DND-41 (cell line): ENCODE measurements at regions not wholly inside any gene's neighbourhood (a gene's known extent, or its start where the extent isn't known, plus 50 kb on each side); places are given as distances from the start of the nearest gene placed in this dataset.
A peak's percentile ranks its signal among the peaks of the same experiment; 100 is the strongest.

ENCODE experiments used
- ATAC-seq: fragments of 200-7000 bp; cut with Tn5 transposase; 3 replicates; pipeline ENCODE4 v1.9.1; 2021; ENCODE audit warnings: low read depth; ENCODE audit not compliant: insufficient read depth
- DNase-seq: peaks from one replicate; pipeline ENCODE4 v3.0.0-alpha.2; 2020
- H2AFZ ChIP-seq: 2 replicates; pipeline ENCODE4 v1.6.0; 2012; ENCODE audit warnings: low read depth, low read length
- H3K27ac ChIP-seq: 2 replicates; pipeline ENCODE4 v1.5.1; 2012; ENCODE audit warnings: low read length, inconsistent platforms
- H3K27me3 ChIP-seq: fragments of 200-600 bp; sonication (generic); 2 replicates; pipeline ENCODE4 v1.6.0; 2012; ENCODE audit warnings: low read length, mild to moderate bottlenecking, inconsistent platforms; ENCODE audit not compliant: insufficient read depth, poor library complexity
- H3K36me3 ChIP-seq: 2 replicates; pipeline ENCODE4 v1.5.1; 2012; ENCODE audit warnings: low read length, inconsistent platforms; ENCODE audit not compliant: insufficient read depth
- H3K4me1 ChIP-seq: 2 replicates; pipeline ENCODE4 v1.5.1; 2012; ENCODE audit warnings: mild to moderate bottlenecking, low read length; ENCODE audit not compliant: insufficient read depth
- H3K4me2 ChIP-seq: 2 replicates; pipeline ENCODE4 v1.6.0; 2012; ENCODE audit warnings: mild to moderate bottlenecking, moderate library complexity, low read length, inconsistent platforms; ENCODE audit not compliant: insufficient read depth
- H3K4me3 ChIP-seq, 2 experiments: fragments of 200-600 bp in 1 of 2; shearing (Covaris generic) in 1 of 2; 2 replicates each; pipeline ENCODE4 v1.5.1; 2012 to 2016; ENCODE audit warnings: inconsistent platforms in 2 of 2, low read length in 2 of 2, mild to moderate bottlenecking in 2 of 2, low read depth in 1 of 2, moderate library complexity in 1 of 2
- H3K79me2 ChIP-seq: 2 replicates; pipeline ENCODE4 v1.6.0; 2012; ENCODE audit warnings: low read length, inconsistent platforms; ENCODE audit not compliant: insufficient read depth
- H3K9ac ChIP-seq: 2 replicates; pipeline ENCODE4 v1.6.0; 2012; ENCODE audit warnings: low read depth, mild to moderate bottlenecking, inconsistent platforms, low read length, moderate library complexity
- H3K9me3 ChIP-seq: 2 replicates; pipeline ENCODE4 v1.5.1; 2012; ENCODE audit warnings: low read length, moderate library complexity, mild to moderate bottlenecking, inconsistent platforms; ENCODE audit not compliant: insufficient read depth, severe bottlenecking
- H4K20me1 ChIP-seq: 2 replicates; pipeline ENCODE4 v1.6.0; 2012; ENCODE audit warnings: low read length; ENCODE audit not compliant: insufficient read depth
- CTCF ChIP-seq: IDR thresholded peaks from 2 replicates; pipeline ENCODE4 v1.5.1; 2012; ENCODE audit warnings: borderline replicate concordance, low read length, moderate library complexity, mild to moderate bottlenecking; ENCODE audit not compliant: poor library complexity, severe bottlenecking; ENCODE audit errors: extremely low read depth
- EZH2 ChIP-seq: IDR thresholded peaks from 3 replicates; pipeline ENCODE4 v1.6.1; 2012; ENCODE audit warnings: borderline replicate concordance, low read depth, mild to moderate bottlenecking, moderate library complexity, low read length, inconsistent platforms; ENCODE audit not compliant: severe bottlenecking

- Histone ChIP-seq H3K79me2 (no peaks in the 10 kb centered on the region), H3K27me3 (no peaks in the 10 kb centered on the region), H2AFZ (no peak overlapping the region), H3K4me2 (no peak overlapping the region), H3K4me3 (no peak overlapping the region), H3K9ac (no peak overlapping the region), H4K20me1 (no peaks in the 10 kb centered on the region), H3K36me3 (no peaks in the 10 kb centered on the region), H3K27ac (no peak overlapping the region), H3K9me3 (no peaks in the 10 kb centered on the region), H3K4me1 (no peaks in the 10 kb centered on the region)
- no peak for DNase-seq
- ATAC-seq: no peak
- no peak for TF ChIP-seq CTCF
- TF ChIP-seq EZH2: no peak
These were observed 233.3 kb downstream of the GAS1 start for GRCh38 chr9:86713970-86714369.

- H3K9ac ChIP-seq: no peak overlapping the region
- TF ChIP-seq CTCF (no peak), EZH2 (no peak)
- DNase-seq: no peak
- H2AFZ ChIP-seq: no peak overlapping the region
- H3K36me3 ChIP-seq: no peaks in the 10 kb centered on the region
- H3K4me2 ChIP-seq: no peak overlapping the region
- no peaks in the 10 kb centered on the region for H3K9me3 ChIP-seq
- no peak for ATAC-seq
- H3K79me2 ChIP-seq: no peaks in the 10 kb centered on the region
- H4K20me1 ChIP-seq: no peaks in the 10 kb centered on the region
- H3K27me3 ChIP-seq: no peaks in the 10 kb centered on the region
- no peak overlapping the region for H3K4me3 ChIP-seq
- no peaks in the 10 kb centered on the region; the same call in 1 of the 2 replicates for H3K4me1 ChIP-seq
- no peak overlapping the region for H3K27ac ChIP-seq
These were observed 233.8 kb downstream of the GAS1 start for GRCh38 chr9:86713470-86713869.

- peak; percentile 57 for DNase-seq
- peak; percentile 55; the same call in 2 of the 3 replicates for ATAC-seq
These were observed 238.1 kb downstream of the GAS1 start for GRCh38 chr9:86708918-86709835.

More at GRCh38 chr9:86708918-86709835, 238.1 kb downstream of the GAS1 start:
- no peak overlapping the region for H3K27ac ChIP-seq
- H3K36me3 ChIP-seq: no peaks in the 10 kb centered on the region
- no peak overlapping the region for H3K9ac ChIP-seq
- no peak overlapping the region for H2AFZ ChIP-seq
- H3K27me3 ChIP-seq: no peaks in the 10 kb centered on the region
- H3K79me2 ChIP-seq: no peaks in the 10 kb centered on the region
- H3K9me3 ChIP-seq: no peaks in the 10 kb centered on the region
- H4K20me1 ChIP-seq: no peaks in the 10 kb centered on the region
- no peak overlapping the region for H3K4me2 ChIP-seq
- peaks cover 7% of the 10 kb centered on the region; the same call in 1 of the 2 replicates for H3K4me1 ChIP-seq
- no peak for TF ChIP-seq EZH2
- TF ChIP-seq CTCF: no peak
- H3K4me3 ChIP-seq: no peak overlapping the region
